H9 (cell line): ENCODE measurements at regions not wholly inside any gene's neighbourhood (a gene's known extent, or its start where the extent isn't known, plus 50 kb on each side); places are given as distances from the start of the nearest gene placed in this dataset.

Experiments used
- DNase-seq: peaks from one replicate; pipeline ENCODE4 v3.0.0-alpha.2; 2017
- H2AFZ ChIP-seq: one replicate; pipeline ENCODE4 v1.6.1; 2013; ENCODE audit warnings: mild to moderate bottlenecking, low read length, control low read depth, moderate library complexity
- H2AK5ac ChIP-seq: 2 replicates; pipeline ENCODE4 v1.6.1; 2013; ENCODE audit warnings: low read length, control low read depth, mixed read lengths; ENCODE audit not compliant: insufficient read length
- H2BK120ac ChIP-seq: one replicate; pipeline ENCODE4 v1.6.1; 2013; ENCODE audit warnings: low read depth, mild to moderate bottlenecking, low read length, control low read depth, inconsistent platforms; ENCODE audit not compliant: poor library complexity, severe bottlenecking
- H2BK12ac ChIP-seq: 2 replicates; pipeline ENCODE4 v1.6.1; 2013; ENCODE audit warnings: low read length, control low read depth, mixed read lengths, low read depth; ENCODE audit not compliant: insufficient read length
- H2BK15ac ChIP-seq: 2 replicates; pipeline ENCODE4 v1.6.1; 2013; ENCODE audit warnings: low read depth, low read length, control low read depth
- H2BK20ac ChIP-seq: one replicate; pipeline ENCODE4 v1.6.1; 2013; ENCODE audit warnings: low read depth, mild to moderate bottlenecking, low read length, control low read depth, inconsistent platforms; ENCODE audit not compliant: poor library complexity, severe bottlenecking
- H2BK5ac ChIP-seq: 2 replicates; pipeline ENCODE4 v1.6.1; 2013; ENCODE audit warnings: low read length, control low read depth, mixed read lengths; ENCODE audit not compliant: insufficient read length
- H3K14ac ChIP-seq: 2 replicates; pipeline ENCODE4 v1.6.1; 2013; ENCODE audit warnings: low read length, control low read depth; ENCODE audit not compliant: insufficient read depth
- H3K18ac ChIP-seq: 2 replicates; pipeline ENCODE4 v1.6.1; 2013; ENCODE audit warnings: low read depth, mild to moderate bottlenecking, mixed read lengths, low read length, control low read depth; ENCODE audit not compliant: insufficient read length
- H3K23ac ChIP-seq: 2 replicates; pipeline ENCODE4 v1.6.1; 2013; ENCODE audit warnings: low read length, control low read depth, mixed read lengths, low read depth; ENCODE audit not compliant: insufficient read length
- H3K23me2 ChIP-seq: 2 replicates; pipeline ENCODE4 v1.6.1; 2013; ENCODE audit warnings: low read depth, mild to moderate bottlenecking, mixed read lengths, low read length, control low read depth; ENCODE audit not compliant: insufficient read length, poor library complexity, severe bottlenecking
- H3K27ac ChIP-seq: 2 replicates; pipeline ENCODE4 v1.5.1; 2013; ENCODE audit warnings: low read length, control low read depth, mixed read lengths, low read depth; ENCODE audit not compliant: insufficient read length
- H3K27me3 ChIP-seq: 2 replicates; pipeline ENCODE4 v1.6.1; 2013; ENCODE audit warnings: low read length, control low read depth, inconsistent platforms; ENCODE audit not compliant: insufficient read depth
- H3K4ac ChIP-seq: 2 replicates; pipeline ENCODE4 v1.6.1; 2013; ENCODE audit warnings: low read depth, mild to moderate bottlenecking, control low read depth, inconsistent platforms, low read length, moderate library complexity
- H3K4me1 ChIP-seq: 2 replicates; pipeline ENCODE4 v1.6.1; 2013; ENCODE audit warnings: low read length, control low read depth, inconsistent platforms; ENCODE audit not compliant: insufficient read depth
- H3K4me2 ChIP-seq: 2 replicates; pipeline ENCODE4 v1.6.1; 2013; ENCODE audit warnings: low read length, control low read depth, mixed read lengths; ENCODE audit not compliant: insufficient read length, insufficient read depth
- H3K56ac ChIP-seq: 2 replicates; pipeline ENCODE4 v1.6.1; 2013; ENCODE audit warnings: low read depth, mild to moderate bottlenecking, mixed read lengths, low read length, control low read depth; ENCODE audit not compliant: insufficient read length
- H3K79me1 ChIP-seq: 2 replicates; pipeline ENCODE4 v1.6.1; 2013; ENCODE audit warnings: low read depth, mild to moderate bottlenecking, moderate library complexity, low read length, control low read depth, inconsistent platforms; ENCODE audit not compliant: insufficient read depth, poor library complexity, severe bottlenecking
- H3K79me2 ChIP-seq: 2 replicates; pipeline ENCODE4 v1.6.1; 2013; ENCODE audit warnings: low read length, control low read depth, inconsistent platforms; ENCODE audit not compliant: insufficient read depth
- H3K9ac ChIP-seq: 2 replicates; pipeline ENCODE4 v1.6.1; 2013; ENCODE audit warnings: low read length, control low read depth, mixed read lengths; ENCODE audit not compliant: insufficient read length; ENCODE audit errors: extremely low read depth
- H3K9me3 ChIP-seq: one replicate; pipeline ENCODE4 v1.6.1; 2013; ENCODE audit warnings: low read depth, low read length, inconsistent platforms; ENCODE audit not compliant: control insufficient read depth
- H3T11ph ChIP-seq: one replicate; pipeline ENCODE4 v1.6.1; 2013; ENCODE audit warnings: mild to moderate bottlenecking, low read length, control low read depth, inconsistent platforms
- H4K20me1 ChIP-seq: one replicate; pipeline ENCODE4 v1.6.1; 2013; ENCODE audit not compliant: control insufficient read depth, insufficient read length, insufficient read depth
- H4K5ac ChIP-seq: 2 replicates; pipeline ENCODE4 v1.6.1; 2013; ENCODE audit warnings: low read depth, mild to moderate bottlenecking, mixed read lengths, low read length, control low read depth; ENCODE audit not compliant: insufficient read length
- H4K8ac ChIP-seq: replicated peaks from 2 replicates; pipeline ENCODE4 v1.6.1; 2013; ENCODE audit warnings: low read length, control low read depth, mixed read lengths, low read depth; ENCODE audit not compliant: insufficient read length
- H4K91ac ChIP-seq: 2 replicates; pipeline ENCODE4 v1.6.1; 2013; ENCODE audit warnings: low read depth, mild to moderate bottlenecking, moderate library complexity, mixed read lengths, low read length, control low read depth; ENCODE audit not compliant: insufficient read length
- H3K27ac Mint-ChIP-seq, 3 experiments: 2 replicates in 2 of 3; 3 replicates in 1 of 3; pipeline ENCODE4 v1.8.0; 2020 to 2021; ENCODE audit warnings: mixed read lengths in 3 of 3, mild to moderate bottlenecking in 1 of 3, moderate library complexity in 1 of 3
- H3K27me3 Mint-ChIP-seq: 2 replicates; pipeline ENCODE4 v1.8.0; 2021; ENCODE audit warnings: low read depth, mild to moderate bottlenecking, moderate library complexity, mixed read lengths
- H3K36me3 Mint-ChIP-seq, 3 experiments: 2 replicates in 2 of 3; 3 replicates in 1 of 3; pipeline ENCODE4 v1.8.0; 2020 to 2021; ENCODE audit warnings: low read depth in 3 of 3, mixed read lengths in 3 of 3; ENCODE audit not compliant: insufficient read depth in 1 of 3
- H3K4me1 Mint-ChIP-seq, 2 experiments: 2 replicates each; pipeline ENCODE4 v1.8.0; 2020; ENCODE audit warnings: mixed read lengths in 2 of 2
- H3K4me3 Mint-ChIP-seq, 2 experiments: 2 replicates in 1 of 2; 3 replicates in 1 of 2; pipeline ENCODE4 v1.8.0; 2020 to 2021; ENCODE audit warnings: mild to moderate bottlenecking in 2 of 2, mixed read lengths in 2 of 2, moderate library complexity in 1 of 2
- H3K9me3 Mint-ChIP-seq, 2 experiments: 2 replicates in 1 of 2; 3 replicates in 1 of 2; pipeline ENCODE4 v1.8.0; 2020; ENCODE audit warnings: mild to moderate bottlenecking in 2 of 2, mixed read lengths in 2 of 2, moderate library complexity in 1 of 2
- CTCF ChIP-seq: fragments of 200-600 bp; sonication (generic); conservative IDR thresholded peaks from 3 replicates; pipeline ENCODE4 v1.8.0; 2021; ENCODE audit warnings: antibody characterized with exemption, mild to moderate bottlenecking
- WGBS: extraction: QIAGEN DNeasy Blood & Tissue Kit; methylation state at CpG from one replicate; pipeline ENCODE4 v1.1.7; 2013; ENCODE audit warnings: missing lambda C conversion rate, low lambda C conversion rate, mixed read lengths; ENCODE audit not compliant: insufficient read length; ENCODE audit errors: extremely low coverage; 5-methylcytosine and 5-hydroxymethylcytosine counted together

- Histone ChIP-seq H2AFZ (no peak overlapping the region), H3K4me2 (no peak overlapping the region)
- H3K27me3 Mint-ChIP-seq, result no peaks in the 10 kb centered on the region; the same call in 1 of the 2 replicates
Measured at GRCh38 chr5:33210978-33211377, 229.8 kb upstream of the TARS1 start.

More at GRCh38 chr5:33210978-33211377, 229.8 kb upstream of the TARS1 start:
- H3K27me3 ChIP-seq, result no peaks in the 10 kb centered on the region
- H3K56ac ChIP-seq, result no peak overlapping the region
- no peak overlapping the region for H3K23ac ChIP-seq
- TF ChIP-seq CTCF, result no peak
- H4K20me1 ChIP-seq, result no peaks in the 10 kb centered on the region
- no peak overlapping the region for H4K8ac ChIP-seq
- H4K5ac ChIP-seq, result no peak overlapping the region
- no peak for DNase-seq
- Mint-ChIP-seq H3K27ac (no peak overlapping the region), H3K36me3 (peaks cover 0 to 12% (median 2%) of the 10 kb centered on the region in 3 experiments; a peak in 4 of 7 replicates), H3K4me1 (no peaks in the 10 kb centered on the region), H3K9me3 (peaks cover 8 to 9% of the 10 kb centered on the region in 2 experiments; a peak in 4 of 5 replicates), H3K4me3 (no peak overlapping the region)
- H3K23me2 ChIP-seq, result no peaks in the 10 kb centered on the region
- H2BK120ac ChIP-seq, result no peak overlapping the region
- H2BK12ac ChIP-seq, result no peak overlapping the region
- H2BK5ac ChIP-seq, result no peak overlapping the region
- H3K9me3 ChIP-seq, result no peaks in the 10 kb centered on the region
- no peaks in the 10 kb centered on the region for H3K4me1 ChIP-seq
- H3K4ac ChIP-seq, result no peak overlapping the region
- H2BK20ac ChIP-seq, result no peak overlapping the region
- no peak overlapping the region for H3K18ac ChIP-seq
- no CpG with 5 or more reads among the region's 5 CpGs for WGBS
- H3K9ac ChIP-seq, result no peak overlapping the region
- no peak overlapping the region for H3K14ac ChIP-seq
- no peak overlapping the region for H4K91ac ChIP-seq
- H2AK5ac ChIP-seq, result no peak overlapping the region
- no peaks in the 10 kb centered on the region for H3K79me2 ChIP-seq
- H2BK15ac ChIP-seq, result no peak overlapping the region
- H3T11ph ChIP-seq, result no peak overlapping the region
- H3K79me1 ChIP-seq, result no peaks in the 10 kb centered on the region
- no peak overlapping the region for H3K27ac ChIP-seq
